GM18498 (cell line): ENCODE measurements at regions not wholly inside any gene's neighbourhood (a gene's known extent, or its start where the extent isn't known, plus 50 kb on each side); places are given as distances from the start of the nearest gene placed in this dataset.
"Not testable (repeated sequence)": the region's sequence is repeated elsewhere in the genome, so short reads cannot be mapped to it uniquely, and the experiment has no call there.

ENCODE experiments used
- ATAC-seq: cut with Tn5 transposase; IDR thresholded peaks from one replicate; pipeline ENCODE4 v1.9.1; 2021; ENCODE audit warnings: mild to moderate bottlenecking, moderate library complexity; ENCODE audit not compliant: unreplicated experiment

- no peak for ATAC-seq
Measured at GRCh38 chr22:22371031-22371541, 126.5 kb downstream of the VPREB1 start.

GRCh38 chr22:22372086-22372485 lies 127.5 kb downstream of the VPREB1 start:
- ATAC-seq = no peak

- no peak for ATAC-seq
Measured at GRCh38 chr22:22374163-22374562, 129.6 kb downstream of the VPREB1 start.

- ATAC-seq = no peak
Measured at GRCh38 chr22:22374579-22374978, 130.0 kb downstream of the VPREB1 start.

GRCh38 chr22:22375576-22376351 lies 131.2 kb downstream of the VPREB1 start:
- ATAC-seq = no peak

- no peak for ATAC-seq
Measured at GRCh38 chr22:22376352-22376706, 131.7 kb downstream of the VPREB1 start.

- not testable (repeated sequence) for ATAC-seq
Measured at GRCh38 chr22:22376884-22377283, 131.7 kb downstream of the ZNF280B start.

- ATAC-seq = no peak
Measured at GRCh38 chr22:22377335-22377734, 131.2 kb downstream of the ZNF280B start.

- ATAC-seq = no peak
Measured at GRCh38 chr22:22378446-22379415, 129.8 kb downstream of the ZNF280B start.

- no peak for ATAC-seq
Measured at GRCh38 chr22:22380098-22381030, 128.2 kb downstream of the ZNF280B start.

GRCh38 chr22:22381292-22381691 lies 127.2 kb downstream of the ZNF280B start:
- not testable (repeated sequence) for ATAC-seq

GRCh38 chr22:22384267-22384666 lies 124.3 kb downstream of the ZNF280B start:
- no peak for ATAC-seq

- no peak for ATAC-seq
Measured at GRCh38 chr22:22384668-22385244, 123.8 kb downstream of the ZNF280B start.

- ATAC-seq = no peak
Measured at GRCh38 chr22:22386602-22387385, 121.7 kb downstream of the ZNF280B start.

- ATAC-seq = no peak
Measured at GRCh38 chr22:22387386-22387736, 121.2 kb downstream of the ZNF280B start.

GRCh38 chr22:22388090-22388489 lies 120.5 kb downstream of the ZNF280B start:
- no peak for ATAC-seq

GRCh38 chr22:22388494-22388893 lies 120.0 kb downstream of the ZNF280B start:
- no peak for ATAC-seq

GRCh38 chr22:22389467-22389866 lies 119.1 kb downstream of the ZNF280B start:
- no peak for ATAC-seq

- ATAC-seq = no peak
Measured at GRCh38 chr22:22390989-22391388, 117.6 kb downstream of the ZNF280B start.

- ATAC-seq = no peak
Measured at GRCh38 chr22:22391543-22391942, 117.0 kb downstream of the ZNF280B start.
